Neural crest cell (in vitro differentiated cells): ENCODE measurements at regions not wholly inside any gene's neighbourhood (a gene's known extent, or its start where the extent isn't known, plus 50 kb on each side); places are given as distances from the start of the nearest gene placed in this dataset.

ENCODE experiments used
- DNase-seq: peaks from one replicate; pipeline ENCODE4 v3.0.0; 2021; ENCODE audit warnings: low read depth, mixed read lengths, low spot score
- H3K27ac Mint-ChIP-seq: one replicate; pipeline ENCODE4 v1.8.0; 2021; ENCODE audit warnings: mild to moderate bottlenecking, mixed read lengths; ENCODE audit not compliant: unreplicated experiment
- H3K27me3 Mint-ChIP-seq: 2 replicates; pipeline ENCODE4 v1.8.0; 2021; ENCODE audit warnings: low read depth, mild to moderate bottlenecking, mixed read lengths
- H3K36me3 Mint-ChIP-seq: 2 replicates; pipeline ENCODE4 v1.8.0; 2021; ENCODE audit warnings: low read depth, mild to moderate bottlenecking, mixed read lengths
- H3K4me1 Mint-ChIP-seq: 2 replicates; pipeline ENCODE4 v1.8.0; 2021; ENCODE audit warnings: mixed read lengths
- H3K4me3 Mint-ChIP-seq: one replicate; pipeline ENCODE4 v1.8.0; 2021; ENCODE audit warnings: mild to moderate bottlenecking, mixed read lengths
- H3K9me3 Mint-ChIP-seq: 2 replicates; pipeline ENCODE4 v1.8.0; 2021; ENCODE audit warnings: mixed read lengths
- TF ChIP-seq, protein P1 (sequence below): fragments of 200-600 bp; sonication (generic); conservative IDR thresholded peaks from 2 replicates; pipeline ENCODE4 v1.5.0; 2021; ENCODE audit warnings: antibody characterized with exemption, mild to moderate bottlenecking

DNA sequence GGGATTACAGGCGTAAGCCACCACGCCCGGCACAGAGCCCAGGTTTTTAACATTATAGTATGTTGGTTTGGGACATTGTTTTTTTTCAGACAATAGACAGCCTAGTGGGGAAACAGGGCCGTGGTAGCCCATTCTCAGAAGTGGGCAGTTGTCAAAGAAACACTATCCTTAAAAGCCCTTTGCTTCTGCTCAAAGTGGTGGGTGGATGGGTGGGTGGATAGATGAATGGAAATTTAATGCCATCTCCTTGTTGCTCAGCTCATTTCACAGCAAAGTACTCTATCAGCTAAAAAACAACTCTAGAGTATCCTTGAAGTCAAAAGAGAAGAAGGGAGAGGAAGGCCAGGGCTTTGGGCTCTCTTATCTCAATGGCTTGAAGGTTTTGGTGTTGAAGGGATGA, 137.8 kb downstream of the RRAGC start:
- H3K27ac Mint-ChIP-seq, result no peak overlapping the region
- no peak for DNase-seq
- no peaks in the 10 kb centered on the region for H3K9me3 Mint-ChIP-seq
- no peak overlapping the region for H3K4me3 Mint-ChIP-seq
- TF ChIP-seq, protein P1, sequence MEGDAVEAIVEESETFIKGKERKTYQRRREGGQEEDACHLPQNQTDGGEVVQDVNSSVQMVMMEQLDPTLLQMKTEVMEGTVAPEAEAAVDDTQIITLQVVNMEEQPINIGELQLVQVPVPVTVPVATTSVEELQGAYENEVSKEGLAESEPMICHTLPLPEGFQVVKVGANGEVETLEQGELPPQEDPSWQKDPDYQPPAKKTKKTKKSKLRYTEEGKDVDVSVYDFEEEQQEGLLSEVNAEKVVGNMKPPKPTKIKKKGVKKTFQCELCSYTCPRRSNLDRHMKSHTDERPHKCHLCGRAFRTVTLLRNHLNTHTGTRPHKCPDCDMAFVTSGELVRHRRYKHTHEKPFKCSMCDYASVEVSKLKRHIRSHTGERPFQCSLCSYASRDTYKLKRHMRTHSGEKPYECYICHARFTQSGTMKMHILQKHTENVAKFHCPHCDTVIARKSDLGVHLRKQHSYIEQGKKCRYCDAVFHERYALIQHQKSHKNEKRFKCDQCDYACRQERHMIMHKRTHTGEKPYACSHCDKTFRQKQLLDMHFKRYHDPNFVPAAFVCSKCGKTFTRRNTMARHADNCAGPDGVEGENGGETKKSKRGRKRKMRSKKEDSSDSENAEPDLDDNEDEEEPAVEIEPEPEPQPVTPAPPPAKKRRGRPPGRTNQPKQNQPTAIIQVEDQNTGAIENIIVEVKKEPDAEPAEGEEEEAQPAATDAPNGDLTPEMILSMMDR, result no peak
- peaks cover 9% of the 10 kb centered on the region for H3K27me3 Mint-ChIP-seq
- peaks cover under 1% of the 10 kb centered on the region for H3K4me1 Mint-ChIP-seq
- H3K36me3 Mint-ChIP-seq, result no peaks in the 10 kb centered on the region

DNA sequence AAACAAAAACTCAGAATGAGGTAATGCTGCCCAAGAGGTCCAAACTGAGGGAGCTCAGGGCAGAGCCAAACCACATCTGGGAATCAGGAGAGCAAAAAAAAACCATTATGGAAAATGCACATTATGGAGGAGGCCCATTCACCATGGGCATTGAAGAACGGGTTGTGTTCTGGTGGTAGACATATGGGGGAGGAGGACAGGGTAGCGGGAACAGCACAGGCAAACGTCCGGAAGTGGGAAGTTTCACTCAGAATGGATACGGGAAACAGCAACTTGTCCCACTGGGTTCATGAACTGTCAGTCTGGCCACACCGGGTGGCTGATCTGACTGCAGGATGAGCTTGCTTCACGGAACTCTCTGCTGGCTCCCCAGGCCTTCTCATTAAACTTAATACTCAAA, 139.7 kb downstream of the RRAGC start:
- DNase-seq, result no peak
- Mint-ChIP-seq H3K27ac (no peak overlapping the region), H3K4me3 (no peak overlapping the region), H3K9me3 (no peaks in the 10 kb centered on the region), H3K4me1 (no peaks in the 10 kb centered on the region), H3K27me3 (peaks cover 6% of the 10 kb centered on the region), H3K36me3 (no peaks in the 10 kb centered on the region)
- TF ChIP-seq, protein P1, result no peak

DNA sequence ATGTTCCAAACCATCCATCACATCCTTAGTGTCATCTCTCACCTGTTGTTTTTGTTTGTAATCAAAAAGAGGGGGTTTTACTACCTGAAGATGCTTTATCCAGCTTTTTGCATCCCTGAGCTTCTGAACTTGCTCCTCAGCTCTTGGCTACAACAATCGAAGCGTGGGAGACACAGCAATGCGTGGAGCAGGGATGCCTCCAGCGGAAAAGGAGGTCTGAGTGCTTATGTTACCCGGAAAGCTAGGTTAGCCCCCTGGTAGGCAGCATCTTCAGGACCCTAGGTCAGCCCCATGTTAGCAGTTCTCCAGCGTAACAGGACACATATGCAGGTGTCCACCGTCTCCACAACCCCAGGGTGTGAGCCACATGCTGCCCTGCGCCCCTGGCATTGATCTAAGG, 141.5 kb downstream of the RRAGC start:
- no peaks in the 10 kb centered on the region for H3K4me1 Mint-ChIP-seq
- no peaks in the 10 kb centered on the region for H3K9me3 Mint-ChIP-seq
- H3K4me3 Mint-ChIP-seq, result no peak overlapping the region
- TF ChIP-seq, protein P1, result no peak
- no peaks in the 10 kb centered on the region for H3K36me3 Mint-ChIP-seq
- H3K27me3 Mint-ChIP-seq, result peaks cover 6% of the 10 kb centered on the region
- no peak for DNase-seq
- H3K27ac Mint-ChIP-seq, result no peak overlapping the region

DNA sequence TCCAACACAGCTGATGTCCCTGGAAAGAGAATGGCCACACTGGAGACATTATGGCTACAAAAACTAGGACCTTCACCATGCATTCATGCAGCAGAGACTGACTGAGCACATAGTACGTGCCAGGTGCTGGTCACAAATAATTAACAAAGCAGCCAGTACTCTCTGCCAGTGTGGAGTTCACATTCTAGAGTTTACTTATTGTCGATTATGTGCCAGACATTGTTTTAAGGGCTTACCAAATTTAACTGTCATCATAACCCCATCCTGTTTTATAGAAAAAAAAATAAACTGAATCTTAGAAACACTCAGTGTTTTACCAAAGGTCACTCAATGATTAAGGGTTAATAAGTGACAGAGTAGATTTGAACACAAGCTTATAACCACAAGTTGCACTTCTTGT, 143.3 kb downstream of the RRAGC start:
- Mint-ChIP-seq H3K36me3 (no peaks in the 10 kb centered on the region), H3K4me3 (no peak overlapping the region), H3K4me1 (no peaks in the 10 kb centered on the region), H3K9me3 (no peaks in the 10 kb centered on the region), H3K27ac (no peak overlapping the region), H3K27me3 (peaks cover 9% of the 10 kb centered on the region)
- TF ChIP-seq, protein P1, result no peak
- no peak for DNase-seq

DNA sequence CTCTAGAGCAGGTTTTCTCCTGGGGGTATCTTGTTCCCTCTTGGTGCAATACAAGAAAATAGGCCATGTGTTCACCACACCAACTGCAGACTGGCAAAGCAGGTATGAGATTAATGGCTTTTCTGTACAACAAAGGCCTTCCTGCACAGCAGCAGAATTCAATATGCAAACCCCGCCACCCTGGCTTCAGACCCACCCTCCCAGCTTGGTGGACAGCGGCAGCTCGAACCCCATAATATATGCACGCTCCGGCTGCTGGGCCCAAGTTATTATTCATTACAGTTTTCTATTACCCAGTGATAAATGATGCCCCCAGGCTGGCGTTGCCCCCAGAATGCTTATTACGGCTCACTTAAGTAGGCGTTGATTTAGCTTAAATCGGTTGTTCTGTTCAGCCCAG, 144.2 kb downstream of the RRAGC start:
- Mint-ChIP-seq H3K9me3 (no peaks in the 10 kb centered on the region), H3K36me3 (no peaks in the 10 kb centered on the region), H3K4me1 (no peaks in the 10 kb centered on the region), H3K4me3 (no peak overlapping the region), H3K27ac (no peak overlapping the region), H3K27me3 (peaks cover 7% of the 10 kb centered on the region)
- TF ChIP-seq, protein P1, result no peak
- DNase-seq, result no peak

DNA sequence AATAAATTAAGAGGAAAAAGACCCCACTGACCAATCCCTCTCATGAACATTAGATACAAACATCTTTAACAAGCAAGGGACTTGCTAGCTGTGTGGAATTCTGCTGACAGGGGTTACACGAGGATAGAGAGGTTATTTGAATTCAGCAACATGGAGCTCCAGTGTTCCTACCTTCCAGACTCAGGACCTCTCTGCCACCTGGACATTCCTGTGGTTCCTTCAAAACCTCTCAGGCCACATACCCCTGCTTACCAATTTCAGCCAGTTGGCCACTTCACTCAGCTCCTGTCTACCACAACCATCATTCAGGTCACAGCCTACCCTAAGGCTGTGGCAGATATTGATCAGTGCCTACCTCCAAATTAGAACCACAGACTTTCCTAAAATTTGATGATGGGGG, 147.5 kb downstream of the RRAGC start:
- Mint-ChIP-seq H3K27ac (no peak overlapping the region), H3K36me3 (no peaks in the 10 kb centered on the region), H3K27me3 (peaks cover 9% of the 10 kb centered on the region), H3K4me3 (no peak overlapping the region), H3K9me3 (no peaks in the 10 kb centered on the region), H3K4me1 (no peaks in the 10 kb centered on the region)
- TF ChIP-seq, protein P1, result no peak
- no peak for DNase-seq
